GM23338 (cell line): ENCODE measurements at regions not wholly inside any gene's neighbourhood (a gene's known extent, or its start where the extent isn't known, plus 50 kb on each side); places are given as distances from the start of the nearest gene placed in this dataset.

Source experiments
- ATAC-seq: fragments of 200-7000 bp; cut with Tn5 transposase; 3 replicates; pipeline ENCODE4 v1.9.1; 2020
- DNase-seq: peaks from one replicate; pipeline ENCODE4 v3.0.0-alpha.2; 2015; ENCODE audit warnings: low spot score
- H2AFZ ChIP-seq: fragments of 200-600 bp; sonication (generic); 2 replicates; pipeline ENCODE4 v1.8.0; 2016; ENCODE audit warnings: antibody characterized with exemption, mild to moderate bottlenecking, moderate library complexity
- H3F3A ChIP-seq: fragments of 200-600 bp; sonication (generic); replicated peaks from 2 replicates; pipeline ENCODE4 v1.8.0; 2017; ENCODE audit warnings: antibody characterized with exemption, mixed run types, low read depth
- H3K27ac ChIP-seq: fragments of 200-600 bp; sonication (generic); 2 replicates; pipeline ENCODE4 v1.6.1; 2016; ENCODE audit warnings: low read depth
- H3K27me3 ChIP-seq: fragments of 200-600 bp; sonication (generic); 2 replicates; pipeline ENCODE4 v1.8.0; 2016; ENCODE audit warnings: mild to moderate bottlenecking, mixed run types, moderate library complexity; ENCODE audit not compliant: insufficient read depth
- H3K36me3 ChIP-seq: fragments of 200-600 bp; sonication (generic); 2 replicates; pipeline ENCODE4 v1.8.0; 2016; ENCODE audit warnings: mild to moderate bottlenecking; ENCODE audit not compliant: insufficient read depth
- H3K4me1 ChIP-seq: fragments of 200-600 bp; sonication (generic); 2 replicates; pipeline ENCODE4 v1.8.0; 2016; ENCODE audit warnings: mild to moderate bottlenecking, moderate library complexity; ENCODE audit not compliant: insufficient read depth
- H3K4me2 ChIP-seq: fragments of 200-600 bp; sonication (generic); 2 replicates; pipeline ENCODE4 v1.7.1; 2017; ENCODE audit warnings: mixed run types
- H3K4me3 ChIP-seq: fragments of 200-600 bp; sonication (generic); 2 replicates; pipeline ENCODE4 v1.6.1; 2016; ENCODE audit warnings: mixed run types
- H3K79me2 ChIP-seq: fragments of 200-600 bp; sonication (generic); replicated peaks from 2 replicates; pipeline ENCODE4 v1.8.0; 2017; ENCODE audit warnings: mild to moderate bottlenecking; ENCODE audit not compliant: insufficient read depth
- H3K9me2 ChIP-seq: fragments of 200-600 bp; sonication (generic); 2 replicates; pipeline ENCODE4 v1.8.0; 2017; ENCODE audit not compliant: insufficient read depth
- H4K20me1 ChIP-seq: fragments of 200-600 bp; sonication (generic); replicated peaks from 2 replicates; pipeline ENCODE4 v1.8.0; 2017; ENCODE audit warnings: mild to moderate bottlenecking; ENCODE audit not compliant: insufficient read depth
- H3K27ac Mint-ChIP-seq: 2 replicates; pipeline ENCODE4 v1.8.0; 2020; ENCODE audit warnings: inconsistent platforms, mild to moderate bottlenecking, moderate library complexity, mixed read lengths
- H3K27me3 Mint-ChIP-seq: 3 replicates; pipeline ENCODE4 v1.8.0; 2022; ENCODE audit warnings: low read depth, mild to moderate bottlenecking, moderate library complexity, mixed read lengths, inconsistent platforms; ENCODE audit not compliant: insufficient read depth, poor library complexity
- H3K36me3 Mint-ChIP-seq: 3 replicates; pipeline ENCODE4 v1.8.0; 2021; ENCODE audit warnings: low read depth, mild to moderate bottlenecking, inconsistent platforms, moderate library complexity, mixed read lengths
- H3K4me1 Mint-ChIP-seq: 3 replicates; pipeline ENCODE4 v1.8.0; 2020; ENCODE audit warnings: mild to moderate bottlenecking, inconsistent platforms, mixed read lengths
- H3K4me3 Mint-ChIP-seq: 3 replicates; pipeline ENCODE4 v1.8.0; 2021; ENCODE audit warnings: moderate library complexity, mild to moderate bottlenecking, inconsistent platforms, mixed read lengths
- H3K9me3 Mint-ChIP-seq: 3 replicates; pipeline ENCODE4 v1.8.0; 2020; ENCODE audit warnings: moderate library complexity, mild to moderate bottlenecking, inconsistent platforms, mixed read lengths
- CREB1 ChIP-seq: fragments of 250-450 bp; sonication (Bioruptor Pico); IDR thresholded peaks from 2 replicates; pipeline ENCODE4 v1.5.0; 2020; ENCODE audit warnings: low read depth, mild to moderate bottlenecking, moderate library complexity
- CTCF ChIP-seq, 2 experiments: fragments of 200-600 bp in 1 of 2; sonication (generic) in 1 of 2; conservative IDR thresholded peaks; 2 replicates each; pipeline versions ENCODE4 v1.5.1 to v1.6.1; 2016 to 2017; ENCODE audit warnings: antibody characterized with exemption in 2 of 2, low read depth in 2 of 2, mild to moderate bottlenecking in 2 of 2, moderate library complexity in 1 of 2
- ETS1 ChIP-seq: IDR thresholded peaks from 2 replicates; pipeline ENCODE4 v1.6.1; 2016; ENCODE audit warnings: antibody characterized with exemption
- EZH2 ChIP-seq: fragments of 200-600 bp; sonication (generic); IDR thresholded peaks from one replicate; pipeline ENCODE4 v1.8.0; 2017; ENCODE audit warnings: antibody characterized with exemption, mild to moderate bottlenecking, low read depth; ENCODE audit not compliant: unreplicated experiment
- EZH2phosphoT487 ChIP-seq: fragments of 200-600 bp; sonication (generic); IDR thresholded peaks from one replicate; pipeline ENCODE4 v1.8.1; 2018; ENCODE audit warnings: antibody characterized with exemption; ENCODE audit not compliant: unreplicated experiment
- JUNB ChIP-seq: IDR thresholded peaks from one replicate; pipeline ENCODE4 v1.6.1; 2016; ENCODE audit warnings: antibody characterized with exemption; ENCODE audit not compliant: unreplicated experiment
- NANOG ChIP-seq: IDR thresholded peaks from 2 replicates; pipeline ENCODE4 v1.6.1; 2016; ENCODE audit warnings: antibody characterized with exemption, borderline replicate concordance
- POLR2AphosphoS5 ChIP-seq: IDR thresholded peaks from 2 replicates; pipeline ENCODE4 v1.6.1; 2016; ENCODE audit warnings: antibody characterized with exemption, low read depth
- REST ChIP-seq: IDR thresholded peaks from one replicate; pipeline ENCODE4 v1.6.1; 2018; ENCODE audit warnings: antibody characterized with exemption; ENCODE audit not compliant: unreplicated experiment
- STAT1 ChIP-seq: IDR thresholded peaks from one replicate; pipeline ENCODE4 v1.6.1; 2016; ENCODE audit warnings: antibody characterized with exemption; ENCODE audit not compliant: unreplicated experiment
- ZNF114 ChIP-seq: fragments of 250-450 bp; sonication (Bioruptor Pico); IDR thresholded peaks from 2 replicates; pipeline ENCODE4 v1.5.0; 2020; ENCODE audit warnings: mild to moderate bottlenecking, moderate library complexity
- ZNF331 ChIP-seq: fragments of 250-450 bp; sonication (Bioruptor Pico); IDR thresholded peaks from 2 replicates; pipeline ENCODE4 v1.5.0; 2020; ENCODE audit warnings: low read depth, mild to moderate bottlenecking, moderate library complexity

GRCh38 chr10:44756216-44756615 lies 154.9 kb upstream of the TMEM72 start (continued):
- TF ChIP-seq ETS1 = no peak
- TF ChIP-seq EZH2phosphoT487 = no peak

GRCh38 chr10:44757551-44758205 lies 153.5 kb upstream of the TMEM72 start:
- H2AFZ ChIP-seq = no peak overlapping the region
- H3K27me3 ChIP-seq = no peaks in the 10 kb centered on the region
- no peaks in the 10 kb centered on the region for H3F3A ChIP-seq
- H3K27ac ChIP-seq = no peak overlapping the region
- peaks cover 2% of the 10 kb centered on the region for H3K27me3 Mint-ChIP-seq
- DNase-seq (no peak), ATAC-seq (no peak)
- H3K4me1 ChIP-seq = no peaks in the 10 kb centered on the region
- H3K9me3 Mint-ChIP-seq = no peaks in the 10 kb centered on the region
- H3K9me2 ChIP-seq = no peaks in the 10 kb centered on the region
- no peaks in the 10 kb centered on the region for H3K36me3 ChIP-seq
- no peaks in the 10 kb centered on the region for H4K20me1 ChIP-seq
- no peaks in the 10 kb centered on the region for H3K79me2 ChIP-seq
- no peaks in the 10 kb centered on the region for H3K36me3 Mint-ChIP-seq
- H3K27ac Mint-ChIP-seq = no peak overlapping the region
- no peak overlapping the region for H3K4me3 ChIP-seq
- peaks cover 5% of the 10 kb centered on the region; the same call in 2 of the 3 replicates for H3K4me1 Mint-ChIP-seq
- no peak overlapping the region for H3K4me3 Mint-ChIP-seq
- no peak overlapping the region for H3K4me2 ChIP-seq
- TF ChIP-seq ZNF114 (CRISPR knock-in tag) = no peak
- TF ChIP-seq EZH2 = no peak
- TF ChIP-seq CTCF (conservative IDR thresholded peaks at IDR 0.05; ENCODE audit: low read depth in 2 of 2) = no peak
- no peak for TF ChIP-seq POLR2AphosphoS5
- TF ChIP-seq STAT1 = no peak
- no peak for TF ChIP-seq JUNB
- TF ChIP-seq NANOG = no peak
- no peak for TF ChIP-seq CREB1 (CRISPR knock-in tag)
- TF ChIP-seq EZH2phosphoT487 = no peak
- no peak for TF ChIP-seq ZNF331 (CRISPR knock-in tag)
- no peak for TF ChIP-seq ETS1
- TF ChIP-seq REST = no peak
